ENCODE measurements at regions not wholly inside any gene's neighbourhood (a gene's known extent, or its start where the extent isn't known, plus 50 kb on each side); places are given as distances from the start of the nearest gene placed in this dataset.

GRCh38 chr12:25761356-25761755 is 197.1 kb upstream of the RASSF8 start (continued):
- no peak for TF ChIP-seq MLX (CRISPR knock-in tag; IDR thresholded peaks at IDR 0.05)
- no peak for TF ChIP-seq NR1H2 (CRISPR knock-in tag; IDR thresholded peaks at IDR 0.05)
- TF ChIP-seq AR (CRISPR knock-in tag; IDR thresholded peaks at IDR 0.05): no peak
- TF ChIP-seq NFYB (CRISPR knock-in tag; conservative IDR thresholded peaks at IDR 0.05; ENCODE audit: low read depth): no peak
- TF ChIP-seq PRRX2 (CRISPR knock-in tag; IDR thresholded peaks at IDR 0.05): no peak
- no peak for TF ChIP-seq CREM (CRISPR knock-in tag; IDR thresholded peaks at IDR 0.05)
- TF ChIP-seq CDX4 (CRISPR knock-in tag; IDR thresholded peaks at IDR 0.05; ENCODE audit: borderline replicate concordance): no peak
- TF ChIP-seq FOXJ3 (CRISPR knock-in tag; IDR thresholded peaks at IDR 0.05; ENCODE audit: borderline replicate concordance): no peak
- no peak for TF ChIP-seq AFF4 (CRISPR knock-in tag; IDR thresholded peaks at IDR 0.05; ENCODE audit: borderline replicate concordance)
- no peak for TF ChIP-seq RELA (CRISPR knock-in tag; IDR thresholded peaks at IDR 0.05; ENCODE audit: borderline replicate concordance)
- TF ChIP-seq ATF1 (CRISPR knock-in tag; IDR thresholded peaks at IDR 0.05): no peak
- no peak for TF ChIP-seq ZNF396 (CRISPR knock-in tag; IDR thresholded peaks at IDR 0.05; ENCODE audit: borderline replicate concordance)

- ChIA-PET CTCF (no interaction called here), POLR2A (no interaction called here)
- no peak overlapping the region for H3K27ac Mint-ChIP-seq
- no peak for ATAC-seq
- no peak overlapping the region for H3K4me3 Mint-ChIP-seq
- TF ChIP-seq GRHL2 (CRISPR knock-in tag; IDR thresholded peaks at IDR 0.05; ENCODE audit: insufficient replicate concordance, severe bottlenecking) (no peak), E2F4 (CRISPR knock-in tag; IDR thresholded peaks at IDR 0.05; ENCODE audit: borderline replicate concordance, low read depth) (no peak), IRF1 (CRISPR knock-in tag; IDR thresholded peaks at IDR 0.05) (no peak), NR2C2 (CRISPR knock-in tag; IDR thresholded peaks at IDR 0.05) (no peak), FOXJ3 (CRISPR knock-in tag; IDR thresholded peaks at IDR 0.05; ENCODE audit: borderline replicate concordance) (no peak), MLX (CRISPR knock-in tag; IDR thresholded peaks at IDR 0.05) (no peak), E2F1 (CRISPR knock-in tag; IDR thresholded peaks at IDR 0.05) (no peak), ESRRA (CRISPR knock-in tag; IDR thresholded peaks at IDR 0.05; ENCODE audit: borderline replicate concordance) (no peak), TCF7 (CRISPR knock-in tag; IDR thresholded peaks at IDR 0.05; ENCODE audit: low read depth) (no peak), ZNF512 (CRISPR knock-in tag; IDR thresholded peaks at IDR 0.05; ENCODE audit: borderline replicate concordance) (no peak), SMAD4 (CRISPR knock-in tag; IDR thresholded peaks at IDR 0.05) (no peak), ELF4 (CRISPR knock-in tag; IDR thresholded peaks at IDR 0.05; ENCODE audit: low read depth) (no peak)
- no peak for DNase-seq (ENCODE audit: low spot score)
- H3K27me3 Mint-ChIP-seq (ENCODE audit: low read depth): no peaks in the 10 kb centered on the region
- H3K4me1 Mint-ChIP-seq: peaks cover under 1% of the 10 kb centered on the region
- no peaks in the 10 kb centered on the region for H3K36me3 Mint-ChIP-seq
- H3K9me3 Mint-ChIP-seq: peaks cover 5% of the 10 kb centered on the region; the same call in 1 of the 2 replicates
Measured at GRCh38 chr12:25764409-25764808, 194.1 kb upstream of the RASSF8 start.
